Thyroid gland (tissue), 4 donors: ENCODE measurements at regions not wholly inside any gene's neighbourhood (a gene's known extent, or its start where the extent isn't known, plus 50 kb on each side); places are given as distances from the start of the nearest gene placed in this dataset.
"Not testable (repeated sequence)": the region's sequence is repeated elsewhere in the genome, so short reads cannot be mapped to it uniquely, and the experiment has no call there.

Experiments
- DNase-seq, 2 donors: peaks; one replicate each; pipeline ENCODE4 v3.0.0-alpha.2; 2019
- H3K27ac ChIP-seq, 3 donors: fragments of 200-600 bp; sonication (generic); 1 replicate in 2 of 3; 2 replicates in 1 of 3; pipeline ENCODE4 v1.5.1; 2016 to 2019; ENCODE audit warnings: mild to moderate bottlenecking in 1 of 3, moderate library complexity in 1 of 3
- H3K27me3 ChIP-seq: fragments of 200-600 bp; sonication (generic); one replicate; pipeline ENCODE4 v1.5.1; 2019
- H3K36me3 ChIP-seq, 2 donors: fragments of 200-600 bp; sonication (generic); one replicate each; pipeline ENCODE4 v1.5.1; 2016 to 2019
- H3K4me1 ChIP-seq, 2 donors: fragments of 200-600 bp; sonication (generic); one replicate each; pipeline ENCODE4 v1.5.1; 2017 to 2019
- H3K4me3 ChIP-seq, 3 donors: fragments of 200-600 bp; sonication (generic); replicated peaks in 1 of 3; 1 replicate in 2 of 3; 2 replicates in 1 of 3; pipeline ENCODE4 v1.5.1; 2016; ENCODE audit warnings: mild to moderate bottlenecking in 1 of 3
- H3K9me3 ChIP-seq: fragments of 200-600 bp; sonication (generic); one replicate; pipeline ENCODE4 v1.5.1; 2017
- POLR2A ChIP-seq, 2 donors: fragments of 450-650 bp; IDR thresholded peaks; one replicate each; pipeline ENCODE4 v1.6.1; 2017; ENCODE audit warnings: antibody characterized with exemption in 2 of 2, mild to moderate bottlenecking in 2 of 2, moderate library complexity in 1 of 2
- WGBS, 2 donors: methylation state at CpG; one replicate each; pipeline ENCODE4 v1.1.5; 2017; 5-methylcytosine and 5-hydroxymethylcytosine counted together
- intact Hi-C: fragments of 100-400 bp; cut with DNase I; formaldehyde crosslinking; loops from one replicate; pipeline ENCODE4 v1.15.1; 2023
- TF ChIP-seq, protein P1 (sequence below), 6 experiments: fragments of 200-600 bp in 3 of 6; fragments of 450-650 bp in 3 of 6; sonication (generic) in 3 of 6; IDR thresholded peaks; one replicate each; pipeline ENCODE4 v1.5.1; 2016 to 2019; ENCODE audit warnings: antibody characterized with exemption in 6 of 6, mild to moderate bottlenecking in 2 of 6, inconsistent platforms in 1 of 6, moderate library complexity in 1 of 6

DNA sequence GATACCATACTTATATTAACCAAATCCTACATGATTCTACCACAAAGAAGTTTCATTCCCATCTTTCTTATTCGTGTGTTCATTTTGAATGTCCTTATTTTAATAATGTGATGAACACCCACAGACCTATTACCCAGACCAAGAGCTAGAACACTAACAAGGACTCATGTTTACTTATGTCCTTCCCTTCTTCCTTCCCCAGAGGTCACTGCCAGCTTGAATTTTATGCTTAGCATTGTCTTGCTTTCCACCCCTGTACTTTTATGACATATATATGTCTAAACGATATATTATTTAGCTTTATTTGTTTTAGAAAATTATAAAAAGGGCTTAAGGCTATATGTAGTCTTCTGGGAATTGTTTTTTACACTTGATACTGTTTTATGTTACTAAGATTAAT, 238.6 kb downstream of the LRIG3 start:
- TF ChIP-seq, protein P1, sequence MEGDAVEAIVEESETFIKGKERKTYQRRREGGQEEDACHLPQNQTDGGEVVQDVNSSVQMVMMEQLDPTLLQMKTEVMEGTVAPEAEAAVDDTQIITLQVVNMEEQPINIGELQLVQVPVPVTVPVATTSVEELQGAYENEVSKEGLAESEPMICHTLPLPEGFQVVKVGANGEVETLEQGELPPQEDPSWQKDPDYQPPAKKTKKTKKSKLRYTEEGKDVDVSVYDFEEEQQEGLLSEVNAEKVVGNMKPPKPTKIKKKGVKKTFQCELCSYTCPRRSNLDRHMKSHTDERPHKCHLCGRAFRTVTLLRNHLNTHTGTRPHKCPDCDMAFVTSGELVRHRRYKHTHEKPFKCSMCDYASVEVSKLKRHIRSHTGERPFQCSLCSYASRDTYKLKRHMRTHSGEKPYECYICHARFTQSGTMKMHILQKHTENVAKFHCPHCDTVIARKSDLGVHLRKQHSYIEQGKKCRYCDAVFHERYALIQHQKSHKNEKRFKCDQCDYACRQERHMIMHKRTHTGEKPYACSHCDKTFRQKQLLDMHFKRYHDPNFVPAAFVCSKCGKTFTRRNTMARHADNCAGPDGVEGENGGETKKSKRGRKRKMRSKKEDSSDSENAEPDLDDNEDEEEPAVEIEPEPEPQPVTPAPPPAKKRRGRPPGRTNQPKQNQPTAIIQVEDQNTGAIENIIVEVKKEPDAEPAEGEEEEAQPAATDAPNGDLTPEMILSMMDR (IDR thresholded peaks at IDR 0.05) = no peak
- TF ChIP-seq POLR2A (IDR thresholded peaks at IDR 0.05) = no peak
- DNase-seq = no peak
- H3K27me3 ChIP-seq = no peaks in the 10 kb centered on the region
- no peak overlapping the region for H3K4me3 ChIP-seq
- no peaks in the 10 kb centered on the region for H3K9me3 ChIP-seq
- intact Hi-C loops = no loop called here
- WGBS, 2 donors = 80 to 89% methylated on average over 2 of the region's 2 CpGs
- H3K36me3 ChIP-seq = no peaks in the 10 kb centered on the region
- H3K27ac ChIP-seq = no peak overlapping the region
- no peaks in the 10 kb centered on the region for H3K4me1 ChIP-seq

DNA sequence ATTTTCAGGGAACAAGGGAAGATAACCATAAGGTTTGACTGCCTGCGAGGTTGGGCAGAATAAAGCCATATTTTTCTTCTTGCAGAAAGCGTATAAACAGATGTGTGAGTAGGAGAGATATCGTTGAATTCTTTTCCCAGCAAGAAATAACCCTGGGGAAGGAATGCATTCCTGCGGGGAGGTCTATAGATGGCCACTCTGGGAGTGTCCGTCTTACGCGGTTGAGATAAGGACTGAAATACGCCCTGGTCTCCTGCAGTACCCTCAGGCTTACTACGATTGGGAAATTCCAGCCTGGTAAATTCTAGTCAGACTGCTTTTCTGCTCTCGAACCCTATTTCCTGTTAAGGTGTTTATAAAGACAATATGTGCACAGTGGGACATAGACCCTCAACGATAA, 225.0 kb downstream of the LRIG3 start:
- intact Hi-C loops = no loop called here
- WGBS, 2 donors = 92 to 94% methylated on average over 11 of the region's 11 CpGs
- H3K27ac ChIP-seq = no peak overlapping the region

DNA sequence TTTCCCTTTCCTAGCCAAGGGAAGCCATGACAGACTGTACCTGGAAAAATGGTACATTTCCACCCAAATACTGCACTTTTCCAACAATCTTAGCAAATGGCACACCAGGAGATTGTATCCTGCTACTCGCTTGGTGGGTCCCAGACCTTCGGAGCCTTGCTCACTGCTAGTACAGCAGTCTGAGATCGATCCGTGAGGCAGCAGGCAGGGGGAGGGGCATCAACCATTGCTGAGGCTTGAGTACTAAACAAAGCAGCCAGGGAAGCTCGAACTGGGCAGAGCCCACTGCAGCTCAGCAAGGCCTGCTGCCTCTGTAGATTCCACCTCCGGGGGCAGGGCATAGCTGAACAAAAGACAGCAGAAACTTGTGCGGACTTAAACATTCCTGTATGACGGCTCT, 218.8 kb downstream of the LRIG3 start:
- no peak for TF ChIP-seq POLR2A (IDR thresholded peaks at IDR 0.05)
- TF ChIP-seq, protein P1 (IDR thresholded peaks at IDR 0.05) = no peak
- WGBS, 2 donors = 78 to 86% methylated on average over 8 of the region's 8 CpGs
- Histone ChIP-seq H3K27me3 (no peaks in the 10 kb centered on the region), H3K4me3 (no peak overlapping the region), H3K4me1 (no peaks in the 10 kb centered on the region), H3K9me3 (no peaks in the 10 kb centered on the region), H3K27ac (no peak overlapping the region), H3K36me3 (no peaks in the 10 kb centered on the region)
- no peak for DNase-seq
- intact Hi-C loops = no loop called here

More for the DNA sequence above, 225.0 kb downstream of the LRIG3 start:
- Histone ChIP-seq H3K27me3 (no peaks in the 10 kb centered on the region), H3K4me3 (no peak overlapping the region), H3K9me3 (no peaks in the 10 kb centered on the region), H3K4me1 (no peaks in the 10 kb centered on the region), H3K36me3 (no peaks in the 10 kb centered on the region)
- DNase-seq = no peak
- TF ChIP-seq POLR2A (IDR thresholded peaks at IDR 0.05) = no peak
- TF ChIP-seq, protein P1 (IDR thresholded peaks at IDR 0.05) = no peak

DNA sequence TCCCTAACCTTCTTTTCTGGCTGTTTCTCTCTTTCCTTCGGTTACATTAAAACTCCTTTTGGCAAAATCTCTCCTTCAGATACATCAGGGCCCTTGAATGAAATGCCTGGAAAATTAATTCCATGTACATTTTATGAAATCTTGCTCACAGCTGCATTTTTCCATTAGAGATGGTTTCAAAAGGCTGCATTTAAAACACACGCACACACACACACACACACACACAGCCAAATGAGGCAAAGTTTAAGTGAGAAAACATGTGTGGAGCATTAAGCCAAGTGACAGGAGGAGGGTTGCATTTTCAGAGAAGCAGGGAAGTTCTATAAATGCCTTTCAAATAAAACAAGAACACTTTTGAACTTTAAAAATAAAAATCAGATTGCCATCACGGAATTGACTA, 216.4 kb downstream of the LRIG3 start:
- H3K27ac ChIP-seq = no peak overlapping the region
- intact Hi-C loops = no loop called here
- H3K9me3 ChIP-seq = no peaks in the 10 kb centered on the region
- H3K4me1 ChIP-seq = no peaks in the 10 kb centered on the region
- DNase-seq = no peak
- no peaks in the 10 kb centered on the region for H3K27me3 ChIP-seq
- no peak overlapping the region for H3K4me3 ChIP-seq
- no peak for TF ChIP-seq POLR2A (IDR thresholded peaks at IDR 0.05)
- TF ChIP-seq, protein P1 (IDR thresholded peaks at IDR 0.05) = no peak
- 67 to 83% methylated on average over 3 of the region's 3 CpGs for WGBS, 2 donors
- no peaks in the 10 kb centered on the region for H3K36me3 ChIP-seq

DNA sequence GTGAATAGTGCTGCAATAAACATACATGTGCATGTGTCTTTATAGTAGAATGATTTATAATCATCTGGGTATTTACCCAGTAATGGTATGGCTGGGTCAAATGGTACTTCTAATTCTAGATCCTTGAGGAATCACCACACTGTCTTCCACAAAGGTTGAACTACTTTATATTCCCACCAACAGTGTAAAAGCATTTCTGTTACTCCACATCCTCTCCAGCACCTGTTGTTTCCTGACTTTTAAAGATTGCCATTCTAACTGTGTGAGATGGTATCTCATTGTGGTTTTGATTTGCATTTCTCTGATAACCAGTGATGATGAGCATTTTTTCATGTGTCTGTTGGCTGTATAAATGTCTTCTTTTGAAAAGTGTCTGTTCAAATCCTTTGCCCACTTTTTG, 215.5 kb downstream of the LRIG3 start:
- H3K36me3 ChIP-seq, intact Hi-C loops, H3K27me3 ChIP-seq, H3K4me1 ChIP-seq, DNase-seq, H3K4me3 ChIP-seq, H3K27ac ChIP-seq, H3K9me3 ChIP-seq: not testable (repeated sequence)

DNA sequence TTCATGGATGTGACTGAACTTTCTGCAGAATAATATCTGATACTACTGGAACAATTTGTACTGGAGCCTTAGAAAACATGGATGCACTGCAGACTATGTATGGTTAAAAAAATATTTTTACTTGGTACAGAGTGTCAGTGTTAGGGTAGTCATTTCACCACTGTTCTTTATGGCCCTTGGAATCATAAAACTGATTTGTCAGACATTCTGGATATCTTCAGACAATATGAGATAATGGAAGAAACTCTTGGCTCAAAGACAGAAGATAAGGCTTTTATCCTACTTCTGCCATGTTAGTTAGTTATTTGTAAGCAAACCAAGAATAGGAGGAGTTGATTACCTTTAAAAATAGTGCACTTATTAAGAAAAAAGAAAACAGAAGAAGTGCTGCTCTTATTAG, 209.4 kb downstream of the LRIG3 start:
- H3K27me3 ChIP-seq = no peaks in the 10 kb centered on the region
- no peaks in the 10 kb centered on the region for H3K36me3 ChIP-seq
- no peaks in the 10 kb centered on the region for H3K9me3 ChIP-seq
- no peaks in the 10 kb centered on the region for H3K4me1 ChIP-seq
- intact Hi-C loops = no loop called here
- no peak overlapping the region for H3K27ac ChIP-seq
- no peak for DNase-seq
- H3K4me3 ChIP-seq = no peak overlapping the region
- TF ChIP-seq POLR2A (IDR thresholded peaks at IDR 0.05) = no peak
- TF ChIP-seq, protein P1 (IDR thresholded peaks at IDR 0.05) = no peak
